H1 (cell line): ENCODE measurements at regions not wholly inside any gene's neighbourhood (a gene's known extent, or its start where the extent isn't known, plus 50 kb on each side); places are given as distances from the start of the nearest gene placed in this dataset.

Experiments
- CTCF ChIA-PET: fragments of 300-600 bp; sonication (Branson Sonifier 250); formaldehyde crosslinking; loops from one replicate; lab custom pipeline; 2021; ENCODE audit not compliant: partially characterized antibody; lab: Charles Lee
- POLR2A ChIA-PET: fragments of 300-600 bp; sonication (Branson Sonifier 250); formaldehyde crosslinking; loops from one replicate; lab custom pipeline; 2021; ENCODE audit warnings: inconsistent platforms; ENCODE audit not compliant: partially characterized antibody; lab: Charles Lee
- DNase-seq, 2 experiments: peaks; one replicate each; pipeline versions ENCODE4 v3.0.0 to v3.0.0-alpha.2; 2010 to 2022; ENCODE audit warnings: low spot score in 2 of 2, low read depth in 1 of 2, mixed read lengths in 1 of 2
- FAIRE-seq: peaks from 2 replicates; lab custom pipeline; 2011; peaks lifted over from hg19 to GRCh38; lab: Jason Lieb, UNC
- H2AFZ ChIP-seq: 2 replicates; pipeline ENCODE4 v1.8.1; 2012; ENCODE audit warnings: low read length, inconsistent platforms
- H2AK5ac ChIP-seq: 2 replicates; pipeline ENCODE4 v1.6.1; 2013; ENCODE audit warnings: low read depth, low read length
- H2BK120ac ChIP-seq: replicated peaks from 2 replicates; pipeline ENCODE3; 2013; ENCODE audit warnings: low read depth, low read length, inconsistent platforms
- H2BK12ac ChIP-seq: 2 replicates; pipeline ENCODE4 v1.6.1; 2013; ENCODE audit warnings: low read depth, low read length
- H2BK15ac ChIP-seq: 2 replicates; pipeline ENCODE4 v1.6.1; 2013; ENCODE audit warnings: low read length
- H2BK20ac ChIP-seq: 2 replicates; pipeline ENCODE4 v1.6.1; 2013; ENCODE audit warnings: low read length
- H2BK5ac ChIP-seq: 2 replicates; pipeline ENCODE4 v1.6.1; 2013; ENCODE audit warnings: low read depth, low read length
- H3K14ac ChIP-seq: 2 replicates; pipeline ENCODE4 v1.6.1; 2013; ENCODE audit warnings: inconsistent platforms; ENCODE audit not compliant: insufficient read length
- H3K18ac ChIP-seq: 2 replicates; pipeline ENCODE4 v1.6.1; 2013; ENCODE audit warnings: low read length; ENCODE audit errors: extremely low read depth
- H3K23ac ChIP-seq: 2 replicates; pipeline ENCODE4 v1.6.1; 2013; ENCODE audit warnings: inconsistent platforms; ENCODE audit not compliant: insufficient read length
- H3K23me2 ChIP-seq: 2 replicates; pipeline ENCODE4 v1.6.1; 2013; ENCODE audit warnings: low read depth, low read length
- H3K27ac ChIP-seq: 2 replicates; pipeline ENCODE4 v1.6.1; 2011; ENCODE audit warnings: low read depth, low read length, inconsistent platforms
- H3K27me3 ChIP-seq, 4 experiments: replicated peaks in 1 of 4; 1 replicate in 1 of 4; 2 replicates in 3 of 4; pipeline versions ENCODE4 v1.6.1 to v1.8.1; 2011 to 2013; ENCODE audit warnings: low read length in 3 of 4, mild to moderate bottlenecking in 3 of 4, inconsistent platforms in 2 of 4, mixed read lengths in 2 of 4, moderate library complexity in 1 of 4; ENCODE audit not compliant: control insufficient read depth in 3 of 4, insufficient read depth in 3 of 4; ENCODE audit errors: extremely low read depth in 1 of 4
- H3K36me3 ChIP-seq, 4 experiments: 2 replicates each; pipeline versions ENCODE4 v1.6.1 to v1.8.1; 2011 to 2013; ENCODE audit warnings: mild to moderate bottlenecking in 4 of 4, low read length in 3 of 4, moderate library complexity in 2 of 4, control low read depth in 1 of 4, inconsistent platforms in 1 of 4; ENCODE audit not compliant: insufficient read depth in 4 of 4, control insufficient read depth in 2 of 4
- H3K4ac ChIP-seq: replicated peaks from 2 replicates; pipeline ENCODE3; 2013; ENCODE audit warnings: low read length, low read depth, mixed read lengths, inconsistent platforms; ENCODE audit not compliant: insufficient read length
- H3K4me1 ChIP-seq, 4 experiments: replicated peaks in 1 of 4; 1 replicate in 1 of 4; 2 replicates in 3 of 4; pipeline versions ENCODE4 v1.6.1 to v1.8.1; 2011 to 2013; ENCODE audit warnings: low read length in 3 of 4, inconsistent platforms in 2 of 4, mixed read lengths in 1 of 4; ENCODE audit not compliant: insufficient read depth in 4 of 4, control insufficient read depth in 3 of 4
- H3K4me2 ChIP-seq, 2 experiments: 2 replicates each; pipeline versions ENCODE4 v1.6.1 to v1.8.1; 2011 to 2013; ENCODE audit warnings: low read depth in 2 of 2, low read length in 2 of 2, control low read depth in 1 of 2, inconsistent platforms in 1 of 2, mild to moderate bottlenecking in 1 of 2; ENCODE audit not compliant: insufficient read depth in 1 of 2
- H3K4me3 ChIP-seq, 4 experiments: fragments of 200-600, 300-600 bp in 1 of 4; sonication (generic), shearing (Covaris generic), sonication (Bioruptor Twin) in 1 of 4; 2 replicates each; pipeline versions ENCODE4 v1.5.1 to v1.8.1; 2011 to 2016; ENCODE audit warnings: low read length in 4 of 4, low read depth in 3 of 4, control low read depth in 2 of 4, inconsistent platforms in 2 of 4, mild to moderate bottlenecking in 2 of 4, mixed read lengths in 1 of 4, moderate library complexity in 1 of 4; ENCODE audit not compliant: insufficient read depth in 2 of 4; ENCODE audit errors: extremely low read depth in 1 of 4
- H3K56ac ChIP-seq: replicated peaks from 2 replicates; pipeline ENCODE3; 2013; ENCODE audit warnings: low read depth, mild to moderate bottlenecking, mixed read lengths, low read length, inconsistent platforms; ENCODE audit not compliant: insufficient read length
- H3K79me1 ChIP-seq: 2 replicates; pipeline ENCODE4 v1.6.1; 2013; ENCODE audit warnings: low read depth, low read length, control low read depth
- H3K79me2 ChIP-seq, 2 experiments: 2 replicates each; pipeline versions ENCODE4 v1.6.1 to v1.8.1; 2012 to 2013; ENCODE audit warnings: low read length in 2 of 2, mild to moderate bottlenecking in 2 of 2, inconsistent platforms in 1 of 2; ENCODE audit not compliant: insufficient read depth in 2 of 2, control insufficient read depth in 1 of 2
- H3K9ac ChIP-seq, 4 experiments: replicated peaks in 1 of 4; 1 replicate in 1 of 4; 2 replicates in 3 of 4; pipeline versions ENCODE4 v1.6.1 to v1.8.1; 2011 to 2013; ENCODE audit warnings: low read depth in 3 of 4, low read length in 3 of 4, control low read depth in 2 of 4, mild to moderate bottlenecking in 2 of 4, moderate library complexity in 2 of 4, inconsistent platforms in 1 of 4; ENCODE audit errors: extremely low read depth in 1 of 4
- H3K9me3 ChIP-seq, 2 experiments: 2 replicates each; pipeline versions ENCODE4 v1.6.1 to v1.8.1; 2012 to 2013; ENCODE audit warnings: mild to moderate bottlenecking in 2 of 2, moderate library complexity in 2 of 2, control low read depth in 1 of 2, inconsistent platforms in 1 of 2, low read depth in 1 of 2, low read length in 1 of 2, mixed read lengths in 1 of 2; ENCODE audit not compliant: insufficient read depth in 2 of 2
- H4K20me1 ChIP-seq, 2 experiments: replicated peaks in 1 of 2; 2 replicates each; pipeline versions ENCODE3 to v1.8.1; 2011 to 2013; ENCODE audit warnings: inconsistent platforms in 2 of 2, low read length in 2 of 2, mild to moderate bottlenecking in 1 of 2; ENCODE audit not compliant: insufficient read depth in 2 of 2, control insufficient read depth in 1 of 2
- H4K5ac ChIP-seq: 2 replicates; pipeline ENCODE4 v1.6.1; 2013; ENCODE audit warnings: low read length, low read depth, mixed read lengths, inconsistent platforms; ENCODE audit not compliant: insufficient read length
- H4K8ac ChIP-seq: 2 replicates; pipeline ENCODE4 v1.8.0; 2013; ENCODE audit warnings: mild to moderate bottlenecking, moderate library complexity, low read length, inconsistent platforms; ENCODE audit not compliant: insufficient read depth; ENCODE audit errors: extremely low read depth
- H4K91ac ChIP-seq: replicated peaks from 2 replicates; pipeline ENCODE3; 2013; ENCODE audit warnings: low read length, mixed read lengths, inconsistent platforms; ENCODE audit not compliant: insufficient read length
- BCL11A ChIP-seq, 2 experiments: IDR thresholded peaks; one replicate each; pipeline ENCODE4 v1.6.1; 2011; ENCODE audit warnings: low read depth in 2 of 2, low read length in 2 of 2, mild to moderate bottlenecking in 2 of 2
- CBX5 ChIP-seq: fragments of 300-800, 300-1000 bp; sonication (generic); IDR thresholded peaks from 2 replicates; pipeline ENCODE4 v1.7.1; 2016; ENCODE audit warnings: antibody characterized with exemption, low read length, low read depth
- CREB1 ChIP-seq: IDR thresholded peaks from 2 replicates; pipeline ENCODE4 v1.6.1; 2012; ENCODE audit warnings: inconsistent platforms
- EGR1 ChIP-seq: IDR thresholded peaks from 2 replicates; pipeline ENCODE4 v1.6.1; 2011; ENCODE audit warnings: low read depth, low read length, borderline replicate concordance
- EP300 ChIP-seq, 2 experiments: IDR thresholded peaks; 1 replicate in 1 of 2; 2 replicates in 1 of 2; pipeline ENCODE4 v1.6.1; 2011 to 2012; ENCODE audit warnings: low read depth in 2 of 2, low read length in 2 of 2, mild to moderate bottlenecking in 2 of 2, borderline replicate concordance in 1 of 2, inconsistent platforms in 1 of 2, moderate library complexity in 1 of 2
- GABPA ChIP-seq: IDR thresholded peaks from 2 replicates; pipeline ENCODE4 v1.6.1; 2011; ENCODE audit warnings: mild to moderate bottlenecking, low read length, moderate library complexity, borderline replicate concordance; ENCODE audit not compliant: insufficient read depth
- HDAC6 ChIP-seq: IDR thresholded peaks from one replicate; pipeline ENCODE4 v1.7.1; 2012; ENCODE audit warnings: low read depth, mild to moderate bottlenecking, inconsistent platforms, low read length, moderate library complexity
- NANOG ChIP-seq: IDR thresholded peaks from 2 replicates; pipeline ENCODE4 v1.6.1; 2011; ENCODE audit warnings: low read length, low read depth, mild to moderate bottlenecking, inconsistent platforms; ENCODE audit not compliant: insufficient read depth, poor library complexity, severe bottlenecking
- NRF1 ChIP-seq: IDR thresholded peaks from 2 replicates; pipeline ENCODE4 v1.6.1; 2011; ENCODE audit warnings: mild to moderate bottlenecking, low read depth, low read length, improper control_type of control experiment
- POLR2AphosphoS5 ChIP-seq: IDR thresholded peaks from 2 replicates; pipeline ENCODE4 v1.6.1; 2011; ENCODE audit warnings: low read depth, low read length
- RAD21 ChIP-seq, 2 experiments: IDR thresholded peaks in 1 of 2; conservative IDR thresholded peaks in 1 of 2; 2 replicates each; pipeline ENCODE4 v1.6.1; 2011; ENCODE audit warnings: low read depth in 2 of 2, low read length in 2 of 2, improper control_type of control experiment in 1 of 2, inconsistent platforms in 1 of 2, mild to moderate bottlenecking in 1 of 2, moderate library complexity in 1 of 2
- RXRA ChIP-seq: IDR thresholded peaks from 2 replicates; pipeline ENCODE4 v1.6.1; 2011; ENCODE audit warnings: low read depth, mild to moderate bottlenecking, low read length, moderate library complexity; ENCODE audit not compliant: insufficient read depth
- SIN3A ChIP-seq, 2 experiments: IDR thresholded peaks in 1 of 2; conservative IDR thresholded peaks in 1 of 2; 2 replicates each; pipeline ENCODE4 v1.6.1; 2011 to 2012; ENCODE audit warnings: low read length in 2 of 2, improper control_type of control experiment in 1 of 2, low read depth in 1 of 2, mild to moderate bottlenecking in 1 of 2
- TAF1 ChIP-seq: IDR thresholded peaks from 2 replicates; pipeline ENCODE4 v1.6.1; 2011; ENCODE audit warnings: mild to moderate bottlenecking, low read depth, low read length
- TAF7 ChIP-seq: optimal IDR thresholded peaks from 2 replicates; pipeline ENCODE3; 2011; ENCODE audit warnings: low read depth, mild to moderate bottlenecking, inconsistent platforms, low read length, moderate library complexity, borderline replicate concordance
- WGBS, 2 experiments: shearing (Covaris generic) in 1 of 2; methylation state at CpG; one replicate each; pipeline versions ENCODE4 v1.1.6 to v1.1.7; 2013 to 2015; ENCODE audit warnings: low lambda C conversion rate in 2 of 2, mixed read lengths in 2 of 2, inconsistent platforms in 1 of 2, low coverage in 1 of 2, missing lambda C conversion rate in 1 of 2; ENCODE audit not compliant: insufficient replicate concordance in 2 of 2, insufficient coverage in 1 of 2, insufficient read length in 1 of 2; ENCODE audit errors: extremely low coverage in 1 of 2, missing lambda C conversion rate in 1 of 2; 5-methylcytosine and 5-hydroxymethylcytosine counted together

DNA sequence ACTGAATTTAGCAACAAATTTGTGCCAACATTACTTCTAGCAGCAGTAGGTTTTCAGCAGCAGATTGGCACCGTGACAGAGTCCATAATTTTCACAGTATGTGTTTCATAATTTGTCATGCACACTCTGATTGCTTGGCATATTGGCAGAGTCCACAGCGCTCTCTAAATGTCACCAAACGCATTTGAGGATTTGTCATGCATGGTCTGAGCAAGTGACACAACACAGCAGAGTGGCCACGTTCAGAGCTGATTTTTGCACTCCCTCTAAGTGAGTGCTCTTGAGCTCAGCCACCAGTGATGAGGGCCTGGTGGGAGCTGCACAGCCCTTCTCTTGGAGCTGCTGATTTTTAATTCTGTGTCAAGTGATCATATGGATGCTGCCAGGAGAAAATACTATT lies 1270.8 kb downstream of the ROBO1 start:
- FAIRE-seq = no peak
- Histone ChIP-seq H4K91ac (peak overlapping the region; percentile 29), H3K79me2 (no peaks in the 10 kb centered on the region), H3K27ac (no peak overlapping the region), H3K56ac (no peak overlapping the region), H3K27me3 (no peaks in the 10 kb centered on the region), H2BK5ac (no peak overlapping the region), H3K79me1 (no peaks in the 10 kb centered on the region), H3K4ac (no peak overlapping the region), H3K4me3 (no peak overlapping the region), H4K8ac (peak overlapping the region; percentile 5; the same call in 1 of the 2 replicates), H2BK12ac (no peak overlapping the region; the same call in 1 of the 2 replicates), H3K9ac (no peak overlapping the region), H3K18ac (no peak overlapping the region), H2AK5ac (no peak overlapping the region), H3K36me3 (no peaks in the 10 kb centered on the region), H3K23ac (no peak overlapping the region), H2BK15ac (no peak overlapping the region), H4K20me1 (no peaks in the 10 kb centered on the region), H4K5ac (no peak overlapping the region), H3K4me2 (no peak overlapping the region), H3K9me3 (no peaks in the 10 kb centered on the region), H3K4me1 (no peaks in the 10 kb centered on the region), H3K14ac (no peak overlapping the region), H2BK20ac (no peak overlapping the region), H3K23me2 (no peaks in the 10 kb centered on the region), H2AFZ (0 out of 2 replicates have a peak overlapping the region, but pooled peaks have one; percentile 26), H2BK120ac (no peak overlapping the region)
- ChIA-PET CTCF (no interaction called here), POLR2A (no interaction called here)
- WGBS, 2 experiments = 92% methylated on average over 4 of the region's 4 CpGs; no CpG with 5 or more reads in 1 of the 2 experiments
- DNase-seq = no peak
- TF ChIP-seq EGR1 (no peak), EP300 (IDR thresholded peaks at IDR 0.05; ENCODE audit: borderline replicate concordance in 1 of 2, low read depth in 2 of 2, low read length in 2 of 2) (no peak), CREB1 (no peak), NANOG (no peak), GABPA (no peak), TAF1 (no peak), POLR2AphosphoS5 (no peak), RAD21 (IDR thresholded peaks at IDR 0.05 in 1 of 2, conservative IDR thresholded peaks at IDR 0.05 in 1 of 2; ENCODE audit: low read depth in 2 of 2, low read length in 2 of 2) (no peak), TAF7 (no peak), BCL11A (IDR thresholded peaks at IDR 0.05; ENCODE audit: low read depth in 2 of 2, low read length in 2 of 2) (no peak), RXRA (no peak), NRF1 (no peak), CBX5 (no peak), HDAC6 (no peak), SIN3A (conservative IDR thresholded peaks at IDR 0.05 in 1 of 2, IDR thresholded peaks at IDR 0.05 in 1 of 2; ENCODE audit: low read depth in 1 of 2, low read length in 2 of 2) (no peak)
